Heart left ventricle (tissue), 13 donors: ENCODE measurements at regions not wholly inside any gene's neighbourhood (a gene's known extent, or its start where the extent isn't known, plus 50 kb on each side); places are given as distances from the start of the nearest gene placed in this dataset.

Experiments used
- CTCF ChIP-seq, 12 donors: fragments of 200-600 bp; sonication (generic) in 4 of 12; IDR thresholded peaks; one replicate each; pipeline versions ENCODE4 v1.5.0 to v1.8.0; 2018 to 2022; ENCODE audit warnings: antibody characterized with exemption in 12 of 12, mild to moderate bottlenecking in 5 of 12
- POLR2A ChIP-seq, 2 donors: fragments of 450-650 bp; IDR thresholded peaks; one replicate each; pipeline ENCODE4 v1.6.1; 2017; ENCODE audit warnings: antibody characterized with exemption in 2 of 2, mild to moderate bottlenecking in 2 of 2, moderate library complexity in 2 of 2
- donor health status: ischemic (EF 13 %, LVEDD 7.1; RV severe dilation, severe dysfunction).
- donor health status: DM: no; HTN: yes; CAD: no.
- donor health status: DM: no; HTN: no; CAD: no.
- donor health status: ischemic (EF 25% LVEDD 6.9; RV normal size, moderate dysfunction).
- donor health status: ischemic (EF 25% LVEDD 5.7; RV mildly dilated, moderate dysfunction).
- donor health status: ischemic (EF 35%, LVEDD 5.7; RV mildly dilated, moderate dysfunction).
- donor health status: nonischemic (EF 11% LVEDD 7.7; RV severe dilation, severe dysfunction).
- donor health status: DM: yes; HTN: yes; CAD: no.
- donor health status: PGD.
- donor health status: ischemic (EF 29% LVEDD 5.4; RV normal size, mild dysfunction).
- donor health status: nonischemic (EF 23%, LVEDD 6.1; RV moderate dilation, normal function).

DNA sequence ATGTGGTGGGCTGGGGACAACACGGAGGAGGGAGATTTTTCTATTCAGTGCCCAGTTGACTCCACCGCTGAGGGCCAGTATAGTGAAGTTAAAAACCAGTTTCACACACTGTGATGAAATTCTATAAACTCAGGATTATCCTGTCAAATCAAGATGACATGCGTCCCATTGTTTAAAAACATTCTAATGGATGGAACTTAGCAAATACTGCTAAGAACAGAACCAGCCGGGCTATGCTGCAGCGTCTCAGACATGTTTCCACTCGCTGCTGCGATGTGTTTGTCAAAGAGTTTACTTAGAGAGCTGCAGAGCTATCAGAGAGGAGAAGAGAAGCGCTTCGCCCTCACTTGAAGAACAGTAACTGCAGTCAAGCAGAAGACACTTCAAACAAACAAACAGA lies 212.6 kb upstream of the FOXQ1 start:
- TF ChIP-seq CTCF (IDR thresholded peaks at IDR 0.05) (no peak), POLR2A (IDR thresholded peaks at IDR 0.05) (no peak)
